ENCODE measurements at regions not wholly inside any gene's neighbourhood (a gene's known extent, or its start where the extent isn't known, plus 50 kb on each side); places are given as distances from the start of the nearest gene placed in this dataset.

GRCh38 chr1:88288571-88288970 lies 395.5 kb upstream of the PKN2 start:
- H3K4me1 ChIP-seq (ENCODE audit: insufficient read depth, low read length): no peaks in the 10 kb centered on the region
- no peak for TF ChIP-seq CTCF (IDR thresholded peaks at IDR 0.05)
- H3K9me3 Mint-ChIP-seq: peaks cover 3% of the 10 kb centered on the region
- H3K9me3 ChIP-seq (ENCODE audit: control insufficient read depth in 1 of 2, insufficient read depth in 1 of 2, low read length in 2 of 2): no peaks in the 10 kb centered on the region
- DNase-seq (no peak), ATAC-seq (ENCODE audit: poor library complexity) (no peak)
- no peak overlapping the region for H3K4me3 Mint-ChIP-seq
- H3K27me3 Mint-ChIP-seq: no peaks in the 10 kb centered on the region
- H3K27ac ChIP-seq (ENCODE audit: low read depth in 1 of 2, low read length in 2 of 2): no peak overlapping the region
- intact Hi-C loops (cut with DNase I, micrococcal nuclease): no loop called here
- ChIA-PET POLR2A (no interaction called here), CTCF (no interaction called here)
- no peak overlapping the region for H3K27ac Mint-ChIP-seq
- no peaks in the 10 kb centered on the region for H3K36me3 Mint-ChIP-seq (ENCODE audit: low read depth)
- H3K36me3 ChIP-seq (ENCODE audit: insufficient read depth, low read length): no peaks in the 10 kb centered on the region
- no peak overlapping the region for H3K4me3 ChIP-seq (ENCODE audit: low read length)
- no peaks in the 10 kb centered on the region for H3K27me3 ChIP-seq (ENCODE audit: control insufficient read depth in 1 of 2, insufficient read depth in 2 of 2, low read length in 2 of 2)
- H3K4me1 Mint-ChIP-seq (ENCODE audit: low read depth): no peaks in the 10 kb centered on the region

GRCh38 chr1:88289401-88290102 lies 394.5 kb upstream of the PKN2 start:
- Mint-ChIP-seq H3K36me3 (ENCODE audit: low read depth) (no peaks in the 10 kb centered on the region), H3K4me1 (ENCODE audit: low read depth) (no peaks in the 10 kb centered on the region), H3K27me3 (no peaks in the 10 kb centered on the region), H3K4me3 (no peak overlapping the region), H3K9me3 (peaks cover 3% of the 10 kb centered on the region), H3K27ac (no peak overlapping the region)
- DNase-seq (no peak), ATAC-seq (ENCODE audit: poor library complexity) (no peak)
- Histone ChIP-seq H3K36me3 (ENCODE audit: insufficient read depth, low read length) (no peaks in the 10 kb centered on the region), H3K4me1 (ENCODE audit: insufficient read depth, low read length) (no peaks in the 10 kb centered on the region), H3K27ac (ENCODE audit: low read depth in 1 of 2, low read length in 2 of 2) (no peak overlapping the region), H3K4me3 (ENCODE audit: low read length) (no peak overlapping the region), H3K27me3 (ENCODE audit: control insufficient read depth in 1 of 2, insufficient read depth in 2 of 2, low read length in 2 of 2) (no peaks in the 10 kb centered on the region), H3K9me3 (ENCODE audit: control insufficient read depth in 1 of 2, insufficient read depth in 1 of 2, low read length in 2 of 2) (no peaks in the 10 kb centered on the region)
- POLR2A ChIA-PET: no interaction called here
- no peak for TF ChIP-seq CTCF (IDR thresholded peaks at IDR 0.05)
- CTCF ChIA-PET: no interaction called here
- intact Hi-C loops (cut with DNase I, micrococcal nuclease): no loop called here

GRCh38 chr1:88291611-88292354 lies 392.3 kb upstream of the PKN2 start:
- TF ChIP-seq CTCF (IDR thresholded peaks at IDR 0.05): no peak
- ATAC-seq (ENCODE audit: poor library complexity): no peak
- H3K27ac ChIP-seq (ENCODE audit: low read depth in 1 of 2, low read length in 2 of 2): no peak overlapping the region
- ChIA-PET POLR2A (no interaction called here), CTCF (no interaction called here)
- H3K4me3 Mint-ChIP-seq: no peak overlapping the region
- H3K27me3 ChIP-seq (ENCODE audit: control insufficient read depth in 1 of 2, insufficient read depth in 2 of 2, low read length in 2 of 2): no peaks in the 10 kb centered on the region
- H3K9me3 Mint-ChIP-seq: peaks cover 3% of the 10 kb centered on the region
- no peaks in the 10 kb centered on the region for H3K4me1 Mint-ChIP-seq (ENCODE audit: low read depth)
- H3K36me3 Mint-ChIP-seq (ENCODE audit: low read depth): no peaks in the 10 kb centered on the region
- no peaks in the 10 kb centered on the region for H3K4me1 ChIP-seq (ENCODE audit: insufficient read depth, low read length)
- DNase-seq: no peak
- no peaks in the 10 kb centered on the region for H3K27me3 Mint-ChIP-seq
- no peaks in the 10 kb centered on the region for H3K36me3 ChIP-seq (ENCODE audit: insufficient read depth, low read length)
- H3K9me3 ChIP-seq (ENCODE audit: control insufficient read depth in 1 of 2, insufficient read depth in 1 of 2, low read length in 2 of 2): no peaks in the 10 kb centered on the region
- intact Hi-C loops (cut with DNase I, micrococcal nuclease): no loop called here
- no peak overlapping the region for H3K27ac Mint-ChIP-seq
- no peak overlapping the region for H3K4me3 ChIP-seq (ENCODE audit: low read length)

All from CD4-positive, alpha-beta T cell (primary cell).